ENCODE measurements at regions not wholly inside any gene's neighbourhood (a gene's known extent, or its start where the extent isn't known, plus 50 kb on each side); places are given as distances from the start of the nearest gene placed in this dataset.
"Not testable (repeated sequence)": the region's sequence is repeated elsewhere in the genome, so short reads cannot be mapped to it uniquely, and the experiment has no call there.

DNA sequence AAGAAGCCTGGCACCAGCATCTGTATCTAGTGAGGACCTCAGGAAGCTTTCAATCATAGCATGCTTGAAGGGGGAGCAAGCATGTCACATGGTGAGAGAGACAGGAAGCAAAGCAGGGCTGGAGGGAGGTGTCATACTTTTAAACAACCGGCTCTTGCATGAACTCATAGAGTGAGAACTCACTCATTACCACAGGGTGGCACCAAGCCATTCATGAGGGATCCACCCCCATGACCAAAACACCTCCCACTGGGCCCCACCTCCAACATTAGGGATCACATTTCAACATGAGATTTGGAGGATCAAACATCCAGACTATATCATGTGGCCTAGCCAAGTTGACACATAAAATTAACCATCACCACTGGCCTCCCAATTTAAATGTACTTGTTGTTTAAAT is 125.1 kb upstream of the KCND3 start:
- no peaks in the 10 kb centered on the region for H3K36me3 ChIP-seq (ENCODE audit: insufficient read depth in 1 of 2, low read depth in 1 of 2)
- H3K27me3 ChIP-seq (ENCODE audit: insufficient read depth in 3 of 3, low read length in 2 of 3) = no peaks in the 10 kb centered on the region
- TF ChIP-seq, protein P1, sequence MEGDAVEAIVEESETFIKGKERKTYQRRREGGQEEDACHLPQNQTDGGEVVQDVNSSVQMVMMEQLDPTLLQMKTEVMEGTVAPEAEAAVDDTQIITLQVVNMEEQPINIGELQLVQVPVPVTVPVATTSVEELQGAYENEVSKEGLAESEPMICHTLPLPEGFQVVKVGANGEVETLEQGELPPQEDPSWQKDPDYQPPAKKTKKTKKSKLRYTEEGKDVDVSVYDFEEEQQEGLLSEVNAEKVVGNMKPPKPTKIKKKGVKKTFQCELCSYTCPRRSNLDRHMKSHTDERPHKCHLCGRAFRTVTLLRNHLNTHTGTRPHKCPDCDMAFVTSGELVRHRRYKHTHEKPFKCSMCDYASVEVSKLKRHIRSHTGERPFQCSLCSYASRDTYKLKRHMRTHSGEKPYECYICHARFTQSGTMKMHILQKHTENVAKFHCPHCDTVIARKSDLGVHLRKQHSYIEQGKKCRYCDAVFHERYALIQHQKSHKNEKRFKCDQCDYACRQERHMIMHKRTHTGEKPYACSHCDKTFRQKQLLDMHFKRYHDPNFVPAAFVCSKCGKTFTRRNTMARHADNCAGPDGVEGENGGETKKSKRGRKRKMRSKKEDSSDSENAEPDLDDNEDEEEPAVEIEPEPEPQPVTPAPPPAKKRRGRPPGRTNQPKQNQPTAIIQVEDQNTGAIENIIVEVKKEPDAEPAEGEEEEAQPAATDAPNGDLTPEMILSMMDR (IDR thresholded peaks at IDR 0.05) = no peak
- H3K4me1 ChIP-seq = no peaks in the 10 kb centered on the region
- DNase-seq (no peak), ATAC-seq (no peak)
- no peak overlapping the region for H3K27ac ChIP-seq
- intact Hi-C loops (cut with DNase I) = no loop called here
- no peak overlapping the region for H3K4me3 ChIP-seq
- 12 to 38% (median 33%) methylated on average over 1 of the region's 1 CpG for WGBS, 3 donors
- no peaks in the 10 kb centered on the region for H3K9me3 ChIP-seq

DNA sequence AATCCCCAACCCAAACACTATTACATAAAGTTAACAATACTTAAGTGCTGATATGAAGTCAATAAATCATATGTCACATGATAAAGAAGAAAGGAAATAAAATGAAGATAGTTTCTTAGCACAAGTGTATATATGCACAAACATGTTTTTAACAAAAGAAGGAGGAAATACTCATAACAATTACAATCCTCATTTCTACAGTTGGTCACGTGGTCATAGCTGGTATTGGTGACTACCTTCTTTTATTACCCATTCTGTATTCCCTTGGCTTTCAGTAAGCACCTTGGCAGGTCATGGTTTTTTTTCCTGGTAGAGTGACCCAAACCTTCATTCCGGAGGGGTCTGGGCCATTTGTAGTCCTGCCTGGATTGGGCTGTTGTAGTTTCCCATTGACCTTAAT is 137.1 kb upstream of the KCND3 start:
- 77 to 84% (median 79%) methylated on average over 2 of the region's 2 CpGs for WGBS, 3 donors
- Histone ChIP-seq H3K4me1 (no peaks in the 10 kb centered on the region), H3K9me3 (no peaks in the 10 kb centered on the region), H3K4me3 (no peak overlapping the region), H3K27me3 (ENCODE audit: insufficient read depth in 3 of 3, low read length in 2 of 3) (no peaks in the 10 kb centered on the region), H3K27ac (no peak overlapping the region), H3K36me3 (ENCODE audit: insufficient read depth in 1 of 2, low read depth in 1 of 2) (no peaks in the 10 kb centered on the region)
- ATAC-seq = no peak
- intact Hi-C loops (cut with DNase I) = no loop called here
- TF ChIP-seq, protein P1 (IDR thresholded peaks at IDR 0.05) = no peak
- no peak for DNase-seq

DNA sequence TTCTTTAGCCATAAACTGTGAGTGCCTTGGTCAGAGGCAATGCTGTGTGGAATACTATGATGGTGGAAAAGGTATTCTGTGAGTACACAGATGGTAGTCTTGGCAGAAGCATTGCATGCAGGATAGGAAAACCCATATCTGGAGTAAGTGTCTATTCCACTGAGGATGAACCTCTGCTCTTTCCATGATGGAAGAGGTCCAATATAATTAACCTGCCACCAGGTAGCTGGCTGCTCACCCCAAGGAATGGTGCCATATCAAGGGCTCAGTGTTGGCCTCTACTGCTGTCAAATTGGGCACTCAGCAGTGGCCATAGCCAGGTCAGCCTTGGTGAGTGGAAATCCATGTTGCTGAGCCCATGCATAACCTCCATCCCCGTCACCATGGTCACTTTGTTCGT is 138.1 kb upstream of the KCND3 start:
- H3K27ac ChIP-seq; H3K27me3 ChIP-seq (ENCODE audit: insufficient read depth in 3 of 3, low read length in 2 of 3); DNase-seq; ATAC-seq; H3K4me1 ChIP-seq; H3K9me3 ChIP-seq; intact Hi-C loops (cut with DNase I); H3K4me3 ChIP-seq; H3K36me3 ChIP-seq (ENCODE audit: insufficient read depth in 1 of 2, low read depth in 1 of 2): not testable (repeated sequence)
- WGBS, 3 donors = 85 to 91% (median 91%) methylated on average over 2 of the region's 2 CpGs

DNA sequence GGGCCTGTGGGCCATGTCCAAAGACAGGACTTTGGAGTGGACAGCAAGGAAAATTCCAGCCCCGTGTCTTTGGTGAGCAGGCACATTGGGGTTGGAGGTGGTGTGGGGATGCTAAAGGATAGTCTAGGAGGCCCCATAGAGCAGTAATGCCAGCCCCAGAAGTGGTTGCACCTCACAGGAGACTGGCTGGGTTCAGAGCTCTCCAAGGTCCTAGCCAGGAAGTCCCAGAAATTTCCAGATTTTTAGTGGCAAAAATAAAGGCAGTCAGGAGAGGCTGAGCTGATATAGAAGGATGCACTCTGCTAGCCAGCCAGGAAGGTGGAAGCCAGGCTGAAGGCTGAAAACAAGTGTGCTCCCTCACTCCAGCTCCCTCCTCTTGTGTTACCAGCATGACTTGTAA is 144.0 kb upstream of the KCND3 start:
- DNase-seq (no peak), ATAC-seq (no peak)
- Histone ChIP-seq H3K27me3 (ENCODE audit: insufficient read depth in 3 of 3, low read length in 2 of 3) (peaks cover 0 to 3% (median 0%) of the 10 kb centered on the region in 3 donors), H3K4me1 (no peaks in the 10 kb centered on the region), H3K4me3 (no peak overlapping the region), H3K27ac (no peak overlapping the region), H3K9me3 (no peaks in the 10 kb centered on the region), H3K36me3 (ENCODE audit: insufficient read depth in 1 of 2, low read depth in 1 of 2) (no peaks in the 10 kb centered on the region)
- WGBS, 3 donors = 67 to 87% (median 81%) methylated on average over 1 of the region's 1 CpG
- intact Hi-C loops (cut with DNase I) = no loop called here
- TF ChIP-seq, protein P1 (IDR thresholded peaks at IDR 0.05) = no peak

DNA sequence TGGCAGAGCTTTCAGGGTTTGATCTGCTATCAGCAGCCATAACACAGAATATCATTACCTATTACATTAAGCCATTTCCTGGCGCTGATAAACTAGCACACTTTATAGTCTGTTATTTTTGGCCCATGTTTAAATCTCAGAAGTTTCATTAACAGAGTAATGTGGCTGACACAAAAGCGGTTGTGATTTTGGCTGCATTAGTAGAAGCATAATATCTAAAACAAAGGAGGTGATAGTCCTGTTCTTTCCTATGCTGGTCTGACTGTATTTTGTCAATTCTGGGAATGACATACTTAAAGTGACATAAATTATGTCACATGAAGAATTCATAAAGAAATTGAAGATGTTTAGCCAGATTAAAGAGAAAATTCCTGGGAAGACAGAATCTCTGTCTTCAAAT is 151.3 kb upstream of the KCND3 start:
- Histone ChIP-seq H3K36me3 (ENCODE audit: insufficient read depth in 1 of 2, low read depth in 1 of 2) (no peaks in the 10 kb centered on the region), H3K27me3 (ENCODE audit: insufficient read depth in 3 of 3, low read length in 2 of 3) (peaks cover 0 to 4% (median 0%) of the 10 kb centered on the region in 3 donors), H3K27ac (no peak overlapping the region), H3K4me3 (no peak overlapping the region), H3K4me1 (peaks cover 11% of the 10 kb centered on the region), H3K9me3 (no peaks in the 10 kb centered on the region)
- no peak for DNase-seq
- TF ChIP-seq, protein P1 (IDR thresholded peaks at IDR 0.05) = no peak
- 43 to 45% (median 43%) methylated on average over 2 of the region's 2 CpGs for WGBS, 3 donors
- ATAC-seq = no peak
- intact Hi-C loops (cut with DNase I) = no loop called here
